ENCODE measurements at regions not wholly inside any gene's neighbourhood (a gene's known extent, or its start where the extent isn't known, plus 50 kb on each side); places are given as distances from the start of the nearest gene placed in this dataset.

- TF ChIP-seq ZBTB14 (CRISPR knock-in tag; IDR thresholded peaks at IDR 0.05) (no peak), ELF4 (CRISPR knock-in tag; IDR thresholded peaks at IDR 0.05; ENCODE audit: borderline replicate concordance) (no peak), NR3C1 (CRISPR knock-in tag; IDR thresholded peaks at IDR 0.05) (no peak), ZNF510 (CRISPR knock-in tag; IDR thresholded peaks at IDR 0.05; ENCODE audit: low read depth) (no peak), ZNF331 (CRISPR knock-in tag; IDR thresholded peaks at IDR 0.05) (no peak)
- TF ChIP-seq, protein P1, sequence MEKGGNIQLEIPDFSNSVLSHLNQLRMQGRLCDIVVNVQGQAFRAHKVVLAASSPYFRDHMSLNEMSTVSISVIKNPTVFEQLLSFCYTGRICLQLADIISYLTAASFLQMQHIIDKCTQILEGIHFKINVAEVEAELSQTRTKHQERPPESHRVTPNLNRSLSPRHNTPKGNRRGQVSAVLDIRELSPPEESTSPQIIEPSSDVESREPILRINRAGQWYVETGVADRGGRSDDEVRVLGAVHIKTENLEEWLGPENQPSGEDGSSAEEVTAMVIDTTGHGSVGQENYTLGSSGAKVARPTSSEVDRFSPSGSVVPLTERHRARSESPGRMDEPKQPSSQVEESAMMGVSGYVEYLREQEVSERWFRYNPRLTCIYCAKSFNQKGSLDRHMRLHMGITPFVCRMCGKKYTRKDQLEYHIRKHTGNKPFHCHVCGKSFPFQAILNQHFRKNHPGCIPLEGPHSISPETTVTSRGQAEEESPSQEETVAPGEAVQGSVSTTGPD (CRISPR knock-in tag; IDR thresholded peaks at IDR 0.05), result peak; percentile 87
Observed at GRCh38 chrX:40174001-40174853, 76.5 kb upstream of the BCOR start (continued).

DNA sequence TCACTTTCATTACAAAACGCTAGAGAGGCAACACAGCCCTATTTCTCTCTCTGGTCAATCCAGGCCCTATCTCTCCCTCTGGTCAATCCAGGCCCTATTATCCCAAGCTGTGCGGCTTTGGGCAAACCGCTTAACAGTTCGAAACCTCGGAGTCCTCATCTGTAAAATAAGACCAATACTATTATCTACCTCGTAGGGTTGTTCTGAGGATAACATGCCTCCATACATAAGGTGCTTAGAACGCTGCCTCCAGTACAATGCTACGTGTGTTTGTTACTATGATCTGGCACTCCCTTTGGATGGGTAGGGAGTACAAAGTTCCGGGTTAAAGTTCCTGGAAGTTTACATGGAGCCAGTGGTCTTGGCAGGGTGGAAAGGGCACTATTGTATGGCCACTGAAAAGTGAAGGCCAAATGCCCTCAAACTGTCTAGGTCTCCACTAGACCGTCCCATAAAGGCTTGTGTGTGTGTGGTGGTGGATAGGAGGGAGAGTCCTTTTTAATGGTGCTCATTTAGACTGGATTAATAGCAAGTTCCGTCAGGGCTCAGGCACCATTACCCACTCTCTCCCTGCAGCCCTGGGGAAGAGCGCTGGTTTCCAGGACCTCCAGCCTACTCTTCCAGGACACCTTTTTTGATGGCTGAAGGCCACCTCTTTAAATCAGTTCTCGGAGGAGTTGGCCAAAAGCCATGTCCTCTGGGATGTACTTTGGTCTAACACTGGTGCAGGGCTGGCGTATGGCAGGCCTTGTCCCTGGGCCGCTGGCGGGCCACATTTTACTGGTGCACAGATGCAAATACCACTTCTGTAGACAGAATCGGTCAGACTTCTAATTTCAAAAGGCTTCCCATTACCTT is 75.6 kb upstream of the BCOR start:
- Histone ChIP-seq H4K20me1 (ENCODE audit: insufficient read depth, low read length) (no peaks in the 10 kb centered on the region), H3K4me3 (replicated peaks in 1 of 3; ENCODE audit: insufficient read depth in 1 of 3, low read depth in 2 of 3, low read length in 3 of 3) (peak overlapping the region; percentile 55 to 74 (median 64); a peak in 5 of 6 replicates), H3K27ac (ENCODE audit: extremely low read length, insufficient read depth, low read length) (peak overlapping the region; percentile 95), H3K9ac (ENCODE audit: insufficient read depth, low read depth, low read length) (peak overlapping the region; percentile 80), H3K4me1 (ENCODE audit: insufficient read depth, low read length) (peaks cover 70% of the 10 kb centered on the region), H3K36me3 (replicated peaks in 1 of 2; ENCODE audit: control insufficient read depth in 1 of 2, insufficient read depth in 2 of 2, low read length in 2 of 2) (no peaks in the 10 kb centered on the region), H3K9me3 (ENCODE audit: low read length) (no peaks in the 10 kb centered on the region), H2AFZ (ENCODE audit: low read length) (no peak overlapping the region), H3K79me2 (ENCODE audit: insufficient read depth, low read length) (peaks cover 8% of the 10 kb centered on the region), H3K4me2 (ENCODE audit: low read depth, low read length) (peak overlapping the region; percentile 89), H3K27me3 (ENCODE audit: control insufficient read depth in 1 of 2, insufficient read depth in 2 of 2, low read length in 2 of 2) (no peaks in the 10 kb centered on the region)
- peak; percentile 37 for ATAC-seq
- 10% methylated on average over 3 of the region's 17 CpGs for WGBS (ENCODE audit: low lambda C conversion rate)
- FAIRE-seq, result no peak
- peak; percentile 77 for DNase-seq (ENCODE audit: low spot score)
- intact Hi-C loops (cut with micrococcal nuclease; ENCODE audit: unreplicated experiment), result loop anchor here (5.0 kb wide), 2 partner anchors 91 to 94 kb away; no protein-coding TSS in a partner anchor
- in situ Hi-C loops (cut with HindIII; ENCODE audit: extremely low pct_ligation_motif_present, low pct_unique_long_range_greater_than_20kb), result no loop called here
- no TSS peak for BruUV-seq (replicated peaks)
- ChIA-PET POLR2A (interaction anchor here (1.0 to 2.1 kb wide), 2 partner anchors 17 to 19 kb away, joined by 4 to 12 read pairs; no protein-coding TSS in a partner anchor), CTCF (ENCODE audit: low intra/inter-chr PET ratio, low total read pairs) (no interaction called here)
- TF ChIP-seq, protein P2, sequence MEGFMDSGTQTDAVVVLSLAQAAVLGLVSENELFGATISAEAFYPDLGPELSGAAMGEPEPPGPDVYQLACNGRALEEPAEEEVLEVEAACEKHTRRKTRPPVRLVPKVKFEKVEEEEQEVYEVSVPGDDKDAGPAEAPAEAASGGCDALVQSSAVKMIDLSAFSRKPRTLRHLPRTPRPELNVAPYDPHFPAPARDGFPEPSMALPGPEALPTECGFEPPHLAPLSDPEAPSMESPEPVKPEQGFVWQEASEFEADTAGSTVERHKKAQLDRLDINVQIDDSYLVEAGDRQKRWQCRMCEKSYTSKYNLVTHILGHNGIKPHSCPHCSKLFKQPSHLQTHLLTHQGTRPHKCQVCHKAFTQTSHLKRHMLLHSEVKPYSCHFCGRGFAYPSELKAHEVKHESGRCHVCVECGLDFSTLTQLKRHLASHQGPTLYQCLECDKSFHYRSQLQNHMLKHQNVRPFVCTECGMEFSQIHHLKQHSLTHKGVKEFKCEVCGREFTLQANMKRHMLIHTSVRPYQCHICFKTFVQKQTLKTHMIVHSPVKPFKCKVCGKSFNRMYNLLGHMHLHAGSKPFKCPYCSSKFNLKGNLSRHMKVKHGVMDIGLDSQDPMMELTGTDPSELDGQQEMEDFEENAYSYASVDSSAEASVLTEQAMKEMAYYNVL (CRISPR knock-in tag; IDR thresholded peaks at IDR 0.05; ENCODE audit: borderline replicate concordance), result no peak
- TF ChIP-seq ZNF7 (CRISPR knock-in tag; IDR thresholded peaks at IDR 0.05) (no peak), IKZF1 (IDR thresholded peaks at IDR 0.05) (no peak), TFDP1 (CRISPR knock-in tag; IDR thresholded peaks at IDR 0.05; ENCODE audit: borderline replicate concordance) (no peak)
- TF ChIP-seq, protein P3, sequence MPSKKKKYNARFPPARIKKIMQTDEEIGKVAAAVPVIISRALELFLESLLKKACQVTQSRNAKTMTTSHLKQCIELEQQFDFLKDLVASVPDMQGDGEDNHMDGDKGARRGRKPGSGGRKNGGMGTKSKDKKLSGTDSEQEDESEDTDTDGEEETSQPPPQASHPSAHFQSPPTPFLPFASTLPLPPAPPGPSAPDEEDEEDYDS (CRISPR knock-in tag; IDR thresholded peaks at IDR 0.05), result peak; percentile 27; the same call in 1 of the 2 replicates

Data from HepG2 (cell line).